HEK293 (cell line): ENCODE measurements at regions not wholly inside any gene's neighbourhood (a gene's known extent, or its start where the extent isn't known, plus 50 kb on each side); places are given as distances from the start of the nearest gene placed in this dataset.

Experiments
- CTCF ChIP-seq: fragments of 450-650 bp; formaldehyde crosslinking; IDR thresholded peaks from 2 replicates; pipeline ENCODE4 v1.5.1; 2016; ENCODE audit warnings: missing biosample characterization, missing genetic modification characterization
- GLIS2 ChIP-seq: fragments of 450-650 bp; formaldehyde crosslinking; IDR thresholded peaks from 2 replicates; pipeline ENCODE4 v1.5.1; 2016; ENCODE audit warnings: missing biosample characterization, missing genetic modification characterization
- HOXA7 ChIP-seq: sonication (generic); formaldehyde crosslinking; IDR thresholded peaks from 2 replicates; pipeline ENCODE4 v1.8.1; 2022; ENCODE audit warnings: missing genetic modification reagents, borderline replicate concordance
- PBX3 ChIP-seq: sonication (generic); formaldehyde crosslinking; IDR thresholded peaks from 2 replicates; pipeline ENCODE4 v1.8.1; 2022; ENCODE audit warnings: mild to moderate bottlenecking, moderate library complexity, missing genetic modification reagents
- TCF7L2 ChIP-seq: IDR thresholded peaks from 2 replicates; pipeline ENCODE4 v1.6.1; 2011; ENCODE audit warnings: low read depth, mild to moderate bottlenecking, inconsistent platforms, low read length, moderate library complexity, borderline replicate concordance
- ZBTB8A ChIP-seq: fragments of 450-650 bp; formaldehyde crosslinking; IDR thresholded peaks from 2 replicates; pipeline ENCODE4 v1.5.1; 2016; ENCODE audit warnings: missing biosample characterization, missing genetic modification characterization
- ZNF280C ChIP-seq: fragments of 450-650 bp; formaldehyde crosslinking; IDR thresholded peaks from 2 replicates; pipeline ENCODE4 v1.5.1; 2016; ENCODE audit warnings: missing biosample characterization, missing genetic modification characterization
- ZNF639 ChIP-seq: fragments of 450-650 bp; formaldehyde crosslinking; IDR thresholded peaks from 2 replicates; pipeline ENCODE4 v1.5.1; 2016; ENCODE audit warnings: missing biosample characterization, missing genetic modification characterization

- TF ChIP-seq CTCF (tag by site-specific recombination), result no peak
- TF ChIP-seq GLIS2 (tag by site-specific recombination), result no peak
- no peak for TF ChIP-seq TCF7L2
- TF ChIP-seq ZNF280C (tag by site-specific recombination), result no peak
- no peak for TF ChIP-seq ZNF639 (tag by site-specific recombination)
- TF ChIP-seq PBX3, result no peak
- no peak for TF ChIP-seq ZBTB8A (tag by site-specific recombination)
- TF ChIP-seq HOXA7 (CRISPR knock-in tag), result no peak
These were observed 133.5 kb upstream of the ONECUT1 start for GRCh38 chr15:52923626-52924025.
